ENCODE measurements at regions not wholly inside any gene's neighbourhood (a gene's known extent, or its start where the extent isn't known, plus 50 kb on each side); places are given as distances from the start of the nearest gene placed in this dataset.
"Not testable (repeated sequence)": the region's sequence is repeated elsewhere in the genome, so short reads cannot be mapped to it uniquely, and the experiment has no call there.

DNA sequence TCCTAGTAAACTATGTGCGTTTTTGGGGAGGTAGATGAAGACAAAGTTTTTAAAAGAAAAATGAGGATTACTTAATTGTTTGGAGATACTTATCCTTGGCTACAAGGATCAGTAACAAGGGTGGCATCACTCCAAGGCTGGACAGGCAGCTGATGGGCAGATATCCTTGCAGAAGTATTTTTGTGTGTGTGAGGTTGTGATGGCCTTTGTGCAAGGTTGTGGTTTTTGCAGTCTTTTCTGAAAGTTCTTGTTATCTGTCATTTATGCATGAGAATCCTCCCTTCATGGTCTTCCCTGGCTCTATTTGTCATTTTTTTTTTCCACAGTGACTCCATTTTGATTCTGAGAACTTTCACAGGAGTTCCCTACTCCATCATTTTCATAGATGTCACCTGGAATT, 96.0 kb upstream of the C1GALT1C1 start:
- no peak overlapping the region for H3K4me3 ChIP-seq (ENCODE audit: low read depth, low read length)
- DNase-seq (ENCODE audit: low read depth), result no peak
- TF ChIP-seq CTCF (conservative IDR thresholded peaks at IDR 0.05; ENCODE audit: low read depth, low read length), result no peak

- no peak for DNase-seq (ENCODE audit: low read depth)
- no peak overlapping the region for H3K4me3 ChIP-seq (ENCODE audit: low read depth, low read length)
- TF ChIP-seq CTCF (conservative IDR thresholded peaks at IDR 0.05; ENCODE audit: low read depth, low read length), result no peak
Measured at GRCh38 chrX:120719622-120720021, 89.8 kb upstream of the C1GALT1C1 start.

GRCh38 chrX:120718969-120719368, 89.1 kb upstream of the C1GALT1C1 start:
- no peak overlapping the region for H3K4me3 ChIP-seq (ENCODE audit: low read depth, low read length)
- no peak for DNase-seq (ENCODE audit: low read depth)
- no peak for TF ChIP-seq CTCF (conservative IDR thresholded peaks at IDR 0.05; ENCODE audit: low read depth, low read length)

GRCh38 chrX:120702337-120702736, 72.5 kb upstream of the C1GALT1C1 start:
- DNase-seq (ENCODE audit: low read depth), result not testable (repeated sequence)

DNA sequence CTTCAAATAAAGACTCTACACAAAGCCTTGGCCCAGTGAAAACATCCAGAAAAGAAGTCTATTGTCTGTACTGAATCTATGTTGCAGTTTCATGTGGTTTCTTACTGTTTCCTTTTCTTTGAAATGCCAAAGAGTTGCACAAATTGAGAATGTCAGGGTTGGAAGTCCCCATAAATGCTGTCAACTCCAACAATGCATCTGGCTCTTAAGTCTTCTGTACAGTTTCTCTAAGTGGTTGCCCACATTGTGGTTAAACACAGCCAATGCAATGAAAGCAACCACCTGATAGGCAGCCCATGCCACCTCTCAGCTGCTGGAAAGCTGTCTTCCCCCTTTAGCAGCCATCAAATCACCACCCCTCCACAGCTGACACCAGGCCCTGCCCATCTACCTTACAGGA, 67.2 kb upstream of the C1GALT1C1 start:
- no peak for DNase-seq (ENCODE audit: low read depth)
- TF ChIP-seq CTCF (conservative IDR thresholded peaks at IDR 0.05; ENCODE audit: low read depth, low read length), result no peak

More at GRCh38 chrX:120702337-120702736, 72.5 kb upstream of the C1GALT1C1 start:
- H3K4me3 ChIP-seq (ENCODE audit: low read depth, low read length), result not testable (repeated sequence)

GRCh38 chrX:120692319-120692718, 62.5 kb upstream of the C1GALT1C1 start:
- no peak for DNase-seq (ENCODE audit: low read depth)
- TF ChIP-seq CTCF (conservative IDR thresholded peaks at IDR 0.05; ENCODE audit: low read depth, low read length), result no peak
- H3K4me3 ChIP-seq (ENCODE audit: low read depth, low read length), result no peak overlapping the region

More for the DNA sequence above, 67.2 kb upstream of the C1GALT1C1 start:
- H3K4me3 ChIP-seq (ENCODE audit: low read depth, low read length), result no peak overlapping the region

GRCh38 chrX:120690941-120691340, 61.1 kb upstream of the C1GALT1C1 start:
- no peak overlapping the region for H3K4me3 ChIP-seq (ENCODE audit: low read depth, low read length)
- no peak for TF ChIP-seq CTCF (conservative IDR thresholded peaks at IDR 0.05; ENCODE audit: low read depth, low read length)
- no peak for DNase-seq (ENCODE audit: low read depth)

DNA sequence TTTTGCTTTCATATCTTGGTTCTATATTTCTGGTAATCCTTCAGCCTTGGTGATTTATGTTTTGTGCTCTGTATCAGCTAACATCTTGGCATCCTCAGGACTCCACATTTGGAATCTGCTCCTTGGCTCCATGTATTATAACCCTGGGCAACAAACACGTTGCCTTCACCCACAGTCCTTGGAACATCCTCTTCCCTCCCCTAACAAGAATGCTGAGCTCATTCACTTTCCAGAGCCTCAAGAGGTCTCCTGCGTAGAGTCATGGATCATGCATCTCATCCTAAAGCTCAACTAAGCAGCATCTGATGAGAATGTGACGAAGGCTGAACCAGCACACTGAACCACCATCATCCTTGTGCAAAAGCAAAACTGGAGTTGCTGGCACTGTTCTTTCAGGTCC, 60.5 kb upstream of the C1GALT1C1 start:
- TF ChIP-seq CTCF (conservative IDR thresholded peaks at IDR 0.05; ENCODE audit: low read depth, low read length), result no peak
- no peak overlapping the region for H3K4me3 ChIP-seq (ENCODE audit: low read depth, low read length)
- DNase-seq (ENCODE audit: low read depth), result no peak
